HG03139 (cell line): ENCODE measurements at regions not wholly inside any gene's neighbourhood (a gene's known extent, or its start where the extent isn't known, plus 50 kb on each side); places are given as distances from the start of the nearest gene placed in this dataset.
A peak's percentile ranks its signal among the peaks of the same experiment; 100 is the strongest.
"Not testable (repeated sequence)": the region's sequence is repeated elsewhere in the genome, so short reads cannot be mapped to it uniquely, and the experiment has no call there.

Experiments used
- ATAC-seq: cut with Tn5 transposase; IDR thresholded peaks from one replicate; pipeline ENCODE4 v1.9.1; 2021; ENCODE audit not compliant: unreplicated experiment

DNA sequence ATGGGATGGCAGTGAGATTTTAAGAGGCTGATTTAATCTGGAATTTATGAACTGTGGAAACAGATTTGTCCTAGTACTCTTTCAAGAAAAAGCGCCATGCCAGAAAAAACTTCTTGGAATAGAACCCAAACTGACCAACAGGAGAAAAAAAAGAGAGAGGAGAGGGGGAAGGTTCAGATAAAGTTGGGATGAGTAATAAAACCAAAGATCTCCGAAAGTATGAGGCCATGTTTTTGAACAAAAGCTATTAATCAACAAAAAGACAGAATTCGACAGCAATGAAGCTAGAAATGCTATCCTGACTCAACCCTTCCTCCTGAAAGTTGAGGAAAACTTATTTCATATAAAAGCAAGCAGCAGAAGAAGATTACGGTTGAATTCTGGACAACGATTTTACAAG, 135.5 kb downstream of the CEMIP2 start:
- no peak for ATAC-seq

- no peak for ATAC-seq
Observed at GRCh38 chr9:71630377-71630995, 137.8 kb downstream of the CEMIP2 start.

GRCh38 chr9:71629578-71630215, 138.6 kb downstream of the CEMIP2 start:
- no peak for ATAC-seq

DNA sequence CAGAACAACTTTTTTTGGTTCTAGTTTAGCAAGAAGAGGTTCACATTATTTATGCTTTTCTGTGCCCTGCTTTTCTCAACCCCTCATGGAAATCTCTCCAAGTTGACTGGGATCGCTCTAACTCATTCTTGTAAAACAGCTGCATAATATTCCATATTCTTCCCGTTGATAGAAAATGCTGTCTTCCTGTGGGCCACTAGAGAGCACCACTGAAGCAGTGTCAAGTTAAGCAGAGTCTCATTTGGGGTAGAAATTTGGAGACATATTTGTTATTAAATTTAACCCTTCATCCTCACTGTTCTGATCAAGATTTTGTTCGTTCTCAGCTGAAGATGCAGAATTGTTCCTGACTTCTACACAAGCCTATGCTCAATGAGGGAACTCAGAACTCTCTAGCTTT, 140.1 kb downstream of the CEMIP2 start:
- no peak for ATAC-seq

GRCh38 chr9:71627537-71627936, 140.8 kb downstream of the CEMIP2 start:
- no peak for ATAC-seq

GRCh38 chr9:71626395-71626794, 141.9 kb downstream of the CEMIP2 start:
- no peak for ATAC-seq

DNA sequence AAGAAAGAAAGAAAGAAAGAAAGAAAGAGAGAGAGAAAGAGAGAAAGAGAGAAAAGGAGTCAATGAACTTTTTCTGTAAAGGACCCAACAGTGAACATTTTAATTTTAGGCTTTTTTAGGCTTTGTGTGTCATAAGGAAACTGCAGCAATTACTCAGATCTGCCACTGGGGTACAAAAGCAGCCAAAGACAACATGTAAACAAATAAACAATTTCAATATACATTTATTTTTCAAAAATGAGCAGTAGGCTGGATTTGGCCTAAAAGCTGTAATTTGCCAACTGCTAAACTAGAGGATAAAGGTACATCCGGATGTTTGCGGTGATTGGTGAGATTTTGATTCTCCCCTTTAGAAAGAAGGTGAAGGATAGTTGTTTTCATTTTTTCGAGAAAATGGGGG, 143.6 kb downstream of the CEMIP2 start:
- no peak for ATAC-seq

GRCh38 chr9:71620746-71621145, 147.6 kb downstream of the CEMIP2 start:
- no peak for ATAC-seq

- ATAC-seq: no peak
Observed at GRCh38 chr9:71620331-71620730, 148.0 kb downstream of the CEMIP2 start.

DNA sequence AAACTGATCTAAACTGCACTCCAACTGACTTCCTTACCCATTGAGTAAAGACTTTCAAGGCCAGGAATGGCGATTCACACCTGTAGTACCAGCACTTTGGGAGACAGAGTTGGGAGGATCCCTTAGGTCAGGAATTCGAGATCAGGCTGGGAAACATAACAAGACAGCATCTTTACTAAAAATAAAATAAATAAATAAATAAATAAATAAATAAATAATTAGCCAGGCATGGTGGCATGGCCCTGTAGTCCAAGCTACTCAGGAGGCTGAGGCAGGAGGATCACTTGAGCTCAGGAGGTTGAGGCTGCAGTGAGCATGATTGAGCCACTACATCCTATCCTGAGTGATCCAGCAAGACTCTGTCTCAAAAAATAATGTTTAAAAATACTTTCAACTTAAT, 148.4 kb downstream of the CEMIP2 start:
- ATAC-seq: no peak

DNA sequence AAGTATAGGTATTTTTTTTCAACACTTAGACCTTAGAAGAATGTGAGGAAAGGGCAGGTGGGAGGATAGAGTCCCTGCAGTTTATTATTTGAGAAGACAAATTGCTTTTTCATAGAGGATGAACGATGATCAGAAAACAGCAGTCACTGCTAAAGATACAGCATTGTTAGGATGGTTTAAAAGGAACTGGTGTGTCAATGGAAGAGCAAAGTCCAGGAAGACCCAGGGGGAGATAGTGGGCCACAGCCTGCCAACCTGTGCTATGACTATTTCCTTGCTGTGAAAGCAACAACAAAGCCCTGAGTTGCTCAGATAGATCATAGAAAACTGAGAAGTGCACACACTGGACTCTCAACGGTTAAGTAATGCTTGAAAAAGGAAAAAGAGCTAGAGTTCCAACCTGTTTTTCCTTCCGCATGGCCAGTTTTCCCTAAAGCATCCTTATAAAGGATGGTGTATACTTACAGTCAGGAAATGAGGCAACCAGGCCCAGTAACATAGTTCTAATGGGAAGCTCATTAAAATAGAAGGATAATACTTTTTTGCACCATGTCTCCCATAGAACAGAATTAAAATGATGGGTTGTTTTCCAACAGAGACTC, 153.8 kb downstream of the CEMIP2 start:
- ATAC-seq: no peak

GRCh38 chr9:71612889-71613288, 155.4 kb downstream of the CEMIP2 start:
- ATAC-seq: no peak

DNA sequence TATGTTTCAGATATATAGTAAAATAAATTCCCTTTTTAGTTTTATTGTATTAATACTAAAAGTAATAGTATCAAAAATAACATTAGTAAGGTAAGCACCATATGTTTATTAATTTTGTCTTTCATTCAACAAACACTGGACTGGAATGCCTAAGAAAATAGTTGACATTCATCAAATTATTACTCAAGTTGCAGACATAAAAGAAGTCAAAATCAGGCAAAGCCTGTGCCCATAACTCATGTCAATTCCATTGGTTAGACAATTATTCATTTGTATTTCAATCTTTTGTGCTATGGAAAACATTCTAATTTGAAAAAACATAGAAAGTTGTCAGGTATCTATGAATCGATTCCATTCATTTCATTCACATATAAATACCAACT, 158.9 kb downstream of the CEMIP2 start:
- no peak for ATAC-seq

DNA sequence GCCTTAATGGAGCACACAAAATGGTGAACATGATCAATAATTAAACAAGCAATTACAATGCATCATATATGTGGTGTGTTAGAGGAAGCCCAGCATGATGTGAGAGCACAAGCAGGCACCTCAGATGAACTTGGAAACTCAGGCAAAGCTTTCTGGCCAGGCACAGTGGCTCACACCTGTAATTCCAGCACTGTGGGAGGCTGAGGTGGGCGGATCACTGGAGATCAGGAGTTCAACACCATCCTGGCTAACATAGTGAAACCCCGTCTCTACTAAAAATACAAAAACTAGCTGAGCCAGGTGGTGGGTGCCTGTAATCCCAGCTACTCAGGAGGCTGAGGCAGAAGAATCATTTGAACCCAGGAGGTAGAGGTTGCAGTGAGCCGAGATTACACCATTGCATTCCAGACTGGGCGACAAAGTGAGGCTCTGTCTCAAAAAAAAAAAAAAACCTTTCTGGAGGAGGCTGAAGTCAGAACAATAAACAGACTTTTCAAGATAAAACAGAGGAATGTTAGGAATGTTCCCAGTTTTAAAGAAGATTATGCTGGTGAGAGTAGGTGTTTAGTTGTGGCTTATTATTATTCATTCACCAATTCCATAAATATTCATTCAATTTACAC, 159.4 kb downstream of the CEMIP2 start:
- no peak for ATAC-seq

DNA sequence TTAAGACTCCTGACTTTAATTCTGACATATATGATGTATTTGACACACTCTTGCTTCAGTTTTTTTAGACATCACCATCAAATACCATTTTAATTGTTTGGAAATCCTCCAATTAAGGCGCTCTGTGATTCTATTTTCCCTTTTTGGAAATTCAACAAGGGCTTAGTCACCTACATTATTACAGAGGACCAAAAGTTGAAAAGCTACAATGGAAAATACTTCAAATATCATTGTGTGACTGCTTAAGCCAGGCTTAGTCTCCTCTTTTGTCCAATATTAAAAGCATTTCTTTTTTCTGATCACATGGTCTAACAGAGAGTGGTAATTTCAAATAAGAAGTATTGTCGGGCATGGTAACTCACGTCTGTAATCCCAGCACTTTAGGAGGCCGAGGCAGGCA, 160.3 kb downstream of the CEMIP2 start:
- ATAC-seq: no peak

DNA sequence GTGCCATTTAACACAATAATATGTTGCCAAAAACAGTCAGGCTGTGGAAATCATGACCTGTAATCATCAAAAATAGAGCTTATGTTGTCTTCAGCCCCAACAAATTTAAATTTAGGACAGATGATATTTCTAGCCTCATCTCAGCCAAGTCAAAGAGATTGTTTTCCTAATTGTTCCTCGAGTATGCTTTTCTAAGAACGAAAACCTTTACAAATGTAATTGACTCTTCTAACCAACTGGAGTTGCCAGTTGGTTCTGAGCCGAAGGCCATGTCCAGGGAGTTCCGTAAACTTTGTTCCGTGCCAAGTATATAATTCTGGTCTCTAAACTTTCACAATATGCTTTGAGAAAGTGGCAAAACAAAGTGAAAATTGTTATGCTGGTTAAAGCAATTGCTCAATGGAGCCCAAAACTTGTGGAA, 160.8 kb downstream of the CEMIP2 start:
- ATAC-seq: no peak

- ATAC-seq: no peak
Observed at GRCh38 chr9:71604197-71605063, 163.9 kb downstream of the CEMIP2 start.

DNA sequence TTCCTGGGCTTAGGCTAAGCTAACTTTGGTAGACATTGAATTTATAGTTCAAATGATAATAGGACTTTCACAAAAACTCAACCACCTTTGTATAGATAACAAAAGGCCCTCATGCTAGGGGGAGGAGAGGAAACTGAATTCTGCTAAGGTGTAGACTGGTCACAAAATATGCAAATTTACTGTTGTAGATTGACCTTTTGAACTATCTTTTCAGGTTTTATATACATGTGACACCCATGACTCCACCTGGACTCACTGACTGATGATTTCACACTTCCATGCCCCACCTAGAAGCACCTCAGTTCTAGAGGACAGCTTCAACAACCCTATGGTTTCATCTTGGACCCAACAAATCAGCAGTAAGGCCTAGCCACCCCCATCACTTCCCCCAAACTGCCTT, 165.7 kb downstream of the CEMIP2 start:
- peak; percentile 68 for ATAC-seq

DNA sequence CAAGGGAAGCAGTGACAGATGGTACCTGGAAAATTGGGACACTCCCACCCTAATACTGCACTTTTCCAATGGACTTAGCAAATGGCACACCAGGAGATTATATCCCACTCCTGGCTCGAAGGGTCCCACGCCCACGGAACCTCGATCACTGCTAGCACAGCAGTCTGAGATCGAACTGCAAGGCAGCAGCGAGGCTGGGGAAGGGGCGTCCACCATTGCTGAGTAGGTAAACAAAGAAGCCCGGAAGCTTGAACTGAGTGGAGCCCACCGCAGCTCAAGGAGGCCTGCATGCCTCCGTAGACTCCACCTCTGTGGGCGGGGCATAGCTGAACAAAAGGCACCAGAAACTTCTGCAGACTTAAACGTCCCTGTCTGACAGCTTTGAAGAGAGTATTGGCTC, 172.6 kb downstream of the CEMIP2 start:
- not testable (repeated sequence) for ATAC-seq

- ATAC-seq: no peak
Observed at GRCh38 chr9:71594541-71594940, 173.8 kb downstream of the CEMIP2 start.

GRCh38 chr9:71592400-71592799, 175.9 kb downstream of the CEMIP2 start:
- no peak for ATAC-seq
